ENCODE measurements at regions not wholly inside any gene's neighbourhood (a gene's known extent, or its start where the extent isn't known, plus 50 kb on each side); places are given as distances from the start of the nearest gene placed in this dataset.
"Not testable (repeated sequence)": the region's sequence is repeated elsewhere in the genome, so short reads cannot be mapped to it uniquely, and the experiment has no call there.

- DNase-seq = no peak
Observed at GRCh38 chr17:65301184-65301583, 164.0 kb downstream of the RGS9 start.

- DNase-seq = no peak
Observed at GRCh38 chr17:65297916-65298315, 160.7 kb downstream of the RGS9 start.

GRCh38 chr17:65297384-65297783, 160.2 kb downstream of the RGS9 start:
- DNase-seq = no peak

DNA sequence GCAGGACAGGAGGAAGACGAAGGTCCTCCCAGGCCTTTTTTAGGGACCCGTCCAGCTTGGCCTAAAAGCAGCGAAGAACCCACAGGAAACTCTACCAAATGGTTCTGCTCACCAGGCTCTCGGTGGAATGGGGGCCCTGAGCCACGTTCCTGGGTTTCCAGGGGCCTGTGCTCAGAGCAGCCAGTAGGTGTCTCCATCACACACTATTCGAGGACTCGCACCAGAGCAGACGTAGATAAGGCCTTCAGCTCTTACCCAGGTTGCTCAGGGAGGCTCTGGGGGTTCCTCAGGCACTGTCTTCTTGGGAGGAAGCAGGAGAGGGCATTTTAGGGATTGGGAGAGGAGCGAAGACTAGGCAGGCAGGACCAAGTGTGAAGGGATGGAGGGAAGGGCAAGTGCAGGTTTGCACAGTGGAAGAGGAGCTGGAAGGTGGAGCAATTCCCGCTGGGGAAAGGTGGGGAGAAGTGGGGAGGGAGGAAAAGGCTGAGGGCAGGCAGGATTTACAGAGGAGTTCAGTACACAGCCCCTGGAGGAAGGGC, 157.1 kb downstream of the RGS9 start:
- DNase-seq = peak; percentile 9

DNA sequence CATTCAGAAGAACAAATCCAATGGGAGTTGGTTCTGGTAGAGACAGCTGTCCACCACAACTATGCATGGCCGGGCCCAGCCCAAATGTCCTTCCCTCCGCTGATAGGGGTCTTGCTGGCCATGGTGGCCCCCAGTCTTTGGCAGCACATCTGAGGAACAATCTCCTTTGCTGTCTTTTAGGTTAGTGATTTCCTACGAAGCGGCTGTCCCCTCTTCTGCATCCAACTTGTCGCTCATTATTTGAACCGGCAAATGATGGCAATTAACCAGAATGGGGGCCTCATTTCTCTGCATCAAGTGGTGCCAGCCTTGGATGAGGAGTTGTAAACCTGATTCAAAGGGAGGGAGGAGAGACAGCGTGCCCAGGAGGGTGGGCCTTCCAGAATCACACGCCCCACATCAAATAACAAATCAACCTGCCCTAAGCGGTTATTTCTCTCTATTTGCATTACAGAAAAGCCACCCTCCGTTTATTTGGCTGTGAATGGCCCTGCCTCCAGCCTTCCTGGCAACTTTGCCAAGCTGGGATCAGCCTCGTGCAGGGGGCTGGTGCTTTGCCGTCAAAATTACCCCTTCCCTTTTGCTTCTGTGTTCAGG, 156.5 kb downstream of the RGS9 start:
- no peak for DNase-seq

DNA sequence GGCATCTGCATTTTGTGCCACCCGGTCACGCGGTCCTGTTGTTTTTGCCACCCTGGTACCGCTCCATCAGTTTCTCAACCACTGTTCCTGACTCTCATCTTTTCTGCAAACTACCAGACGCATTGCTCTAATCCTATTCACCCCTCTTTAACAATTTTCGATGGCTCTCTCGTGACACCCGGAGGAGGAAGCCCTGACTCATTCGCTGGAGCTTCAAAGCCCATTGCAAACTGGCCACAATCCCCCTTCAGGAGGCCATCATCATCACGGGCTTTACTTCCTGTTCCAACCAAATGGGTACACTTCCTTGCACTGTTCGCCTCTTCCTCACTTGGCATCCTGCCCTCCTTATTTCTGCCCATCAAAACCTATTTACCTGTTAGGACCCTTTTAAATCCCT, 155.3 kb downstream of the RGS9 start:
- DNase-seq = no peak

GRCh38 chr17:65291301-65291700, 154.1 kb downstream of the RGS9 start:
- not testable (repeated sequence) for DNase-seq

DNA sequence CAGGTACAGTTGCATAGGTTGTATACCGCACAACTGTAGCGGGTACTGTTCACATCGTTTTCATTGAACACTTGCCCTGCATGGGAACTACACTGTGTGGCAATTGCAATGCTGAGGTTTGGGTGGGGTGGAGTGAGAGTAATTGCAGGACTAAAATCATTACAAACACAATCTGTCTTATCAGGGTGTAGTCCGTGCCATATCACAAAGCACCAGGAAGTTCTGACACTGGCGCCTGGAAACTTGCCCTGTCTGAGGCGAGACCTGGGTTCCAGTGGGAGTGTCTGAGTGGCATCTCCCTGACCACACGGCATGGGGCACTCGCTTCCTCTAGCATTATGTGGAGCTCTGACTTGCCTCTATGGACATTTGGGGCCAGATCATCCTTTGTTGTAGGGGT, 153.4 kb downstream of the RGS9 start:
- DNase-seq = no peak

DNA sequence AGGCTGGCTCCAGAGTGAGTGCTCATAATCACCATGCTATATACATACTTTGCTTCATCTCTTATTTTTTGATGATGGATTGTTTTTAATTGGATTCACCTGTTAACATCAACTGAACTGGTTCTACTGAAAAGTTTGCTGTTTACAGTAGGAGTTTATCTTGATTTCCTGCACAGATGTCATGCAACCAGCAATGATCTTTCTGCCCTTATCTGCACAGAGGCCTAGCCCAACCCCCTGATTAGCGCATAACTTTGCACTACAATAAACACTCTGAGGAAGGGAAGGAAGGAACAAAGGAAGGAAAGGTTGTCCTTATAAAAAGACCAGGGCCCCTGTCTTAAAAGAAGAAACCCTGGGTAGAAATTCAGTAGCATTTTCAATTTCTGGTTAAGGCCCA, 152.9 kb downstream of the RGS9 start:
- DNase-seq = no peak

DNA sequence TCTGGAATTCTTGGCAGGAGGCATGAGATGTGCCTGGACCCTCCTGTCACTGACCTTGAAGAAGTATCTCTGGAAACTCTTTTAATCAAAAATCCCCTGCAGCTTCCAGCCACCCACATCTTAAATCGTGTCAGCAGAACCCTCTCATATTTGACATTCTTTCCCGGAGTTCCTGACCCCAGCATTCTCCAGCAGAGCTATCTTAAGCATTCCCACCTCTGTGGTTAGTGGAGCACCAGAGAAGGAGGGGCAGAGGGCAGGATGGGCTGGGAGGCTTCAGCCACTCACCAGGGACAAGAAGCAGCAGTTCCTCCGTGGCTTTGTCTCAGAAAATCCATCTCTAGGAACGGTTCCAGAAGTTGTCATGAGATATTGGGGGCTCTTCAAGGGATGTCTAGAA, 149.9 kb downstream of the RGS9 start:
- DNase-seq = no peak

GRCh38 chr17:65283704-65284103, 146.5 kb downstream of the RGS9 start:
- no peak for DNase-seq

- DNase-seq = no peak
Observed at GRCh38 chr17:65279456-65279855, 142.3 kb downstream of the RGS9 start.

GRCh38 chr17:65278820-65279184, 141.6 kb downstream of the RGS9 start:
- no peak for DNase-seq

DNA sequence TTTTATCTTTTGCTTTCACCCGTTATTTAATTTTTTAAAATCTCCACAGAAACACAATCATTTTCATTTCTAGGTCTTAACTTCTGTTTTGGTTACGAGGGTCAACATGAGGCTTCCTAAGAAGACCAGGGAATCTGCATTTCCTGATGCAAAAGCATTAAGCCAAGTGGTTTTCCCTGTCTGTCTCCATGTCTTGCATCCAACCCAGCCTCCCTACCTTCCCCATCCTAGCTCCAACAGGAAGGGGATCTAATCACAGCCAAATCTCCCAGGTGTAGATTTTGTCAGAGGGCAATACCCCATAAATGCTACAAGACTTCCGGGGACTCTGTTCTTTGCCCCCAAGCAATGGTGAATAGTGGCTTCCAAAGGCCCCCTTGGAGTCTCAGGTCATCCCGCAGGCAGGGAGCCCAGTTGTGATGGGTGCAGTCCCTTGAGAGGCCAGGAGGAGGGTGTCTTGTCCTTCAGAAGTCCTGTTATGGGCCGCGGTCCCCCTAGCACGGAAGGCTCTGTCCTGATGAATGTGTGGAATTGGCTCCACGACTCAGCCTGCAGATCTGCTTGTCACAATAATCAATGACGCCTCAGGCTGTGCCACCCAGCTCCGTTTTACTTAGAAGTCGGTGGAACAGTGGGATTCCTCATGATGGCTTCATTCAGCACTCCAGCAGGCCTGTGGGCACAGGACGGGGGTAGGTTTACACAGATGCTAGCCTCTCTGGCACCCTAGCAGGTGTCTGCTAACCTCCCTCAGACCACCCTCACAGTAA, 141.1 kb downstream of the RGS9 start:
- no peak for DNase-seq

GRCh38 chr17:65277576-65277975, 140.4 kb downstream of the RGS9 start:
- no peak for DNase-seq
